Stimulated activated naive B cell treated with anti-CD40 and anti-IgM and Interleukin-4, amounts not matched to agents 10 μg/mL and 1 μg/mL and 100 μg/mL, for 72 hours (primary cell): ENCODE measurements at regions not wholly inside any gene's neighbourhood (a gene's known extent, or its start where the extent isn't known, plus 50 kb on each side); places are given as distances from the start of the nearest gene placed in this dataset.

ENCODE experiments used
- ATAC-seq, 2 donors: fragments of 150-1000 bp; cut with Tn5 transposase; replicated peaks; 2 replicates each; pipeline ENCODE4 v1.10.0; 2021; ENCODE audit warnings: moderate library complexity in 1 of 2
- DNase-seq: peaks from one replicate; pipeline ENCODE4 v3.0.0; 2021
- H3K27ac Mint-ChIP-seq: one replicate; pipeline ENCODE4 v1.8.0; 2022; ENCODE audit warnings: mild to moderate bottlenecking, mixed read lengths
- H3K27me3 Mint-ChIP-seq, 2 donors: one replicate each; pipeline ENCODE4 v1.8.0; 2022; ENCODE audit warnings: mixed read lengths in 2 of 2
- H3K36me3 Mint-ChIP-seq, 2 donors: one replicate each; pipeline ENCODE4 v1.8.0; 2022; ENCODE audit warnings: mixed read lengths in 2 of 2, mild to moderate bottlenecking in 1 of 2
- H3K4me1 Mint-ChIP-seq, 2 donors: one replicate each; pipeline ENCODE4 v1.8.0; 2022; ENCODE audit warnings: mixed read lengths in 2 of 2, mild to moderate bottlenecking in 1 of 2
- H3K4me3 Mint-ChIP-seq, 2 donors: one replicate each; pipeline ENCODE4 v1.8.0; 2022; ENCODE audit warnings: mild to moderate bottlenecking in 2 of 2, mixed read lengths in 2 of 2, moderate library complexity in 1 of 2
- H3K9me3 Mint-ChIP-seq, 2 donors: one replicate each; pipeline ENCODE4 v1.8.0; 2022; ENCODE audit warnings: mixed read lengths in 2 of 2, mild to moderate bottlenecking in 1 of 2

DNA sequence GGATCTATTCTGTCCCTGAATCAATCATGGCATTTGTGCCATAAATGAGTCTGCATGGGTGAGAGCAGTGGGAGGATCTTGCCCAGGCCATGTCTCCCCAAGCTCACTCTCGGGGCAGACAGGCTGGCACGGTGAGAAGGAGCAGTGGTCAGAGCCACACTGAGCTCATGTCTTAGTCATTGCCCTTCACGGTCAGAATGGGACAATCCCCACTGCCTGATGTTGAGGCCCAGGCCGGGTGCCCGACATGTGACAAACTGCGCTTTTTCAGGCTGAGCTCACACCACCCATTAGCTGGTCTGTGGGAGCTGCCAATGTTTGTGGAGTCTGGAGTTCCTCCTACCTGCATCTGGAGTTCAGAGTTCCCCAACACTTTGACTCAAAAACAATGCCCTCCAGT is 481.9 kb downstream of the COG6 start:
- Mint-ChIP-seq H3K27ac (no peak overlapping the region), H3K9me3 (no peaks in the 10 kb centered on the region), H3K4me3 (no peak overlapping the region), H3K4me1 (peaks cover 8 to 29% of the 10 kb centered on the region in 2 donors), H3K27me3 (no peaks in the 10 kb centered on the region), H3K36me3 (no peaks in the 10 kb centered on the region)
- ATAC-seq (peak; percentile 52 to 73), DNase-seq (no peak)

DNA sequence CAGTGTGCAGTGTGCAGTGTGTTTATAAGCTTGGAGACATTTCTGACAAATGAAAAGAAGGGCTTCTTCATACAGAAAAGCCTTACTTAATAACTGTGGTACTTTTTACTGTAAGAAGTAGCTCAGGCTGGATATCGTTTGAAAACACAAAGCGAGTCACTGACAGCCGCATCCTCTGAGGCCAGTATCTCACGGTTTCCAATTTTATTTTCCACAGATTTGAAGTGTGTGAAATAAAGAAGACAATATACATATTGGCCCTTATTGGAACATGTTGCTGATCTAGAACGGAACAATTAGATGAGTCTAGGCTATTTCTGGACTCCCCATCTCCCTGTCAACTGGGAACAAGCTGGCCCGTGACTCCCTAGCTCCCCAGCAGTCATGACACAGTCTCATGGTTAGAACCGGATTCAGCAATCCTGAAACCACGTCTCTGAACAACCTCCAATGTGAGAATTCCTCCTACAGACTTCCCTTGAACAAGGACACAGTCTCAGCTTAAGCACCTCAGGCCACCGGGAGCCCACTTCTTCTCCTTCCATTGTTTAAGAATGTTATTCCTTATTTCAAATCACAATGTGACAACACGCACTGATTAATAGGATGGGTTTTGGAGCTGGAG is 484.5 kb downstream of the COG6 start:
- no peaks in the 10 kb centered on the region for H3K9me3 Mint-ChIP-seq
- peaks cover 0 to 5% of the 10 kb centered on the region in 2 donors for H3K27me3 Mint-ChIP-seq
- ATAC-seq, result no peak
- DNase-seq, result no peak
- peaks cover 19 to 49% of the 10 kb centered on the region in 2 donors for H3K4me1 Mint-ChIP-seq
- no peaks in the 10 kb centered on the region for H3K36me3 Mint-ChIP-seq
- no peak overlapping the region for H3K4me3 Mint-ChIP-seq
- no peak overlapping the region for H3K27ac Mint-ChIP-seq

DNA sequence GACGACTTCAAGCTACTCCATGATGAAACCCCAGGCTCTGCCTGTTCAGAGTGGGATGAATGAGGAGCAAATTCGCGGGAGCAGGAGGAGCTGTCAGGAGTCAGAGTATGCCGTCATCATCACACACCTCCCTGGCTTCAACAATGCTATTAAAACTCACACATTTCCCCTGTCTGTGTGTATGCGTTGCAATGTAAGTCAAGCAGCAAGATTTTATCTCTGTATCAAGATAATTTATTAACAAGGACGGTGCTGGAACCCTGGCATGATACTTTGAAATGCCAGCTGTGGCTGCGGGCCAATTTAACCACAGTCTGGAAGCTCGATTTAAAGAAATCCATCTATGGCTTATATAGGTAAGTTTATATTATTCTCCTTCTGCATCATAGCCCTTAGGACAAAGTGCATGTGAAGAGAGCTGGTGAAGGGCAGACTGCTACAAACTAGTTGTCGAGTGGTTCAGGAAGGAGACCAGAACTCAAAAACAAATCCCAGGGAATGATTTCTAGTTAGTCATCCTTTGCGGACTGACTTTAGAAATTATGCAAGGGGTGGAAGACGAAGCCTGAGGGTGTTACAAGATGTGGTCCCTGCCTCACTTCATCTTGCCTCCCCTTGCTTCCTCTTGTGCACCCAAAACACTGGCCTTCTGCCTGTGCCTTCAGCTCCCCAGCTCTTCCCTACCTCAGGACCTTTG is 486.5 kb downstream of the COG6 start:
- Mint-ChIP-seq H3K27me3 (peaks cover 0 to 5% of the 10 kb centered on the region in 2 donors), H3K27ac (no peak overlapping the region), H3K4me1 (peaks cover 25 to 50% of the 10 kb centered on the region in 2 donors), H3K9me3 (no peaks in the 10 kb centered on the region), H3K4me3 (no peak overlapping the region), H3K36me3 (no peaks in the 10 kb centered on the region)
- no peak for ATAC-seq
- no peak for DNase-seq

DNA sequence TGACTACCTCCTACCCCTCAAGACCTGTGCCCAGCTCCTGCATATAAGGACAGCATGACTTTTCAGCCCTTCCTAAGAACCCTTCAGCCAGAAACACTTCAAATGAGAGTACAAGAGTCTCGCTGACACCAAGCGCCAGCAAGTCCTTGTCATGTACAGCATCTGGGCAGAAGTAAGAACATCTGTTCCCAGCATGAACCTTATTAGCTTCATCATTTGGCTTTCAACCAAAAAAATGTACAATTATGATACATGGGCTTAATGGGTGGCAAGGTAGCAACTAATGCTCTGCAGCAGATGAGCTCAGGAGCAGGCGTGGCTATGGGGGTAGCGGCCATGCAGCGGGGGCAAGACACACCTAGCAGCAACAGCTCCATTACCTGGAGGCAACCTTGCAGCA is 487.6 kb downstream of the COG6 start:
- no peaks in the 10 kb centered on the region for H3K36me3 Mint-ChIP-seq
- ATAC-seq (no peak), DNase-seq (no peak)
- H3K4me3 Mint-ChIP-seq, result no peak overlapping the region
- H3K27ac Mint-ChIP-seq, result peak overlapping the region; percentile 3
- H3K9me3 Mint-ChIP-seq, result no peaks in the 10 kb centered on the region
- H3K27me3 Mint-ChIP-seq, result peaks cover 0 to 5% of the 10 kb centered on the region in 2 donors
- H3K4me1 Mint-ChIP-seq, result peaks cover 26 to 55% of the 10 kb centered on the region in 2 donors

DNA sequence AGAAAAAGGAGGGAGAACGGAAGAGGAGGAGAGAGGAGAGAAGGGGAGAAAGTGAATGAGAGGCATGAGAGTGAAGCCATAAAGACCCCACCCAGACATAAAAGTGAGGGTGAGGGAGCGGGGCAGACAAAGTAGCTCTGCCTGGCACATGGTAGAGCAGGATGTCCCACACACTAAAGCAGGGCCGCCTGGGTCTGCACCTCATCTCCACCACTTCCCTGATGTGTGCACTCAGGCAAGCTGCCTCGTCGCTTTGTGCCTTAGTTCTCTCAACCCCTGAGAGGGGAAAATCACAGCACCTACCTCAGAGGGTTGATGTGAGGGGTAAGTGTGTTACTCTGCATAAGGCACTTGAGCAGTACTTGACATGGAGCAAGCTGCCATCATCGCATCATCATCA is 488.1 kb downstream of the COG6 start:
- H3K4me3 Mint-ChIP-seq, result no peak overlapping the region
- ATAC-seq (peak; percentile 51 to 55), DNase-seq (no peak)
- H3K27me3 Mint-ChIP-seq, result peaks cover 0 to 5% of the 10 kb centered on the region in 2 donors
- H3K4me1 Mint-ChIP-seq, result peaks cover 31 to 59% of the 10 kb centered on the region in 2 donors
- no peaks in the 10 kb centered on the region for H3K9me3 Mint-ChIP-seq
- H3K27ac Mint-ChIP-seq, result peak overlapping the region; percentile 3
- H3K36me3 Mint-ChIP-seq, result no peaks in the 10 kb centered on the region

DNA sequence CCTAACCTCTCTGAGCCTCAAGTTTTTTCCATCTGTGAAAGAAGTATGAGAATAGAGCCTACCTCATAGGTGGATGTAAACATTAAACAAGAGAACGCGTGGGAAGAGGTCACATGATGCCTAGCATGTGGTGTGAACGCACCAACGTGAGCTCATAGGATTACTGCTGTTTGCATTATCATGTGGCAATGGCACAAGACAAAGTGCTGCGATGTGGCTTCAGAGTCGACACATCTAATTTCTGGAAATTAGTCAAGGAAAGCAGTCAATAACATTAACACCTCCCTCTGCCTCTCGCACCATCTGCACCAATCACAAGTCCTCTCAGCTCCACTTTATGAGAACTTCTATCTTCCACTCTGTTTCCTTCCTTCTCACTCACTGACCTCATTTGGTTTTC is 489.7 kb downstream of the COG6 start:
- peaks cover 39 to 67% of the 10 kb centered on the region in 2 donors for H3K4me1 Mint-ChIP-seq
- peak overlapping the region; percentile 38 for H3K27ac Mint-ChIP-seq

DNA sequence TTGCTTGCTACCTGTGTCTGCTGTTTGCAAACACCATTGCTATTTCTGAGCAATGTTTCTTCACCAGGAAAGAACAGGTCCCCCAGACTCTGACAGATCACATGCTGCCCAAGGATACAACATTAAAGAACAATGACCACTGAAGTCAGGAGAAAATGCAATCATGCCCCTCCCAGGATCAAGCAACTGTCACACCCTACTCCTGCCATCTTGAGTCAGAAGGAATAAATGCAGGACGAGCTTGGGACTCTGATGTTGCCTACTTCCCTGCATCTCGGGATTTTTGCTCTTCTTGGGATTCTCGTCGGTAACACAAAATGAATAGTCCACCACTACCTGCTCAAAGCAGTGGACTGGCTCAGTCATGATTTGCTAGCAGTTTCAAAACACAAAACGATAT is 490.6 kb downstream of the COG6 start:
- ATAC-seq (no peak), DNase-seq (no peak)
- H3K4me1 Mint-ChIP-seq, result peaks cover 39 to 67% of the 10 kb centered on the region in 2 donors
- no peaks in the 10 kb centered on the region for H3K36me3 Mint-ChIP-seq
- H3K9me3 Mint-ChIP-seq, result peaks cover 0 to 2% of the 10 kb centered on the region in 2 donors
- no peak overlapping the region for H3K4me3 Mint-ChIP-seq
- peaks cover 0 to 5% of the 10 kb centered on the region in 2 donors for H3K27me3 Mint-ChIP-seq
- no peak overlapping the region for H3K27ac Mint-ChIP-seq

More for the DNA sequence above, 489.7 kb downstream of the COG6 start:
- H3K27me3 Mint-ChIP-seq, result peaks cover 0 to 5% of the 10 kb centered on the region in 2 donors
- H3K4me3 Mint-ChIP-seq, result no peak overlapping the region
- ATAC-seq (no peak), DNase-seq (no peak)
- no peaks in the 10 kb centered on the region for H3K36me3 Mint-ChIP-seq
- H3K9me3 Mint-ChIP-seq, result no peaks in the 10 kb centered on the region

DNA sequence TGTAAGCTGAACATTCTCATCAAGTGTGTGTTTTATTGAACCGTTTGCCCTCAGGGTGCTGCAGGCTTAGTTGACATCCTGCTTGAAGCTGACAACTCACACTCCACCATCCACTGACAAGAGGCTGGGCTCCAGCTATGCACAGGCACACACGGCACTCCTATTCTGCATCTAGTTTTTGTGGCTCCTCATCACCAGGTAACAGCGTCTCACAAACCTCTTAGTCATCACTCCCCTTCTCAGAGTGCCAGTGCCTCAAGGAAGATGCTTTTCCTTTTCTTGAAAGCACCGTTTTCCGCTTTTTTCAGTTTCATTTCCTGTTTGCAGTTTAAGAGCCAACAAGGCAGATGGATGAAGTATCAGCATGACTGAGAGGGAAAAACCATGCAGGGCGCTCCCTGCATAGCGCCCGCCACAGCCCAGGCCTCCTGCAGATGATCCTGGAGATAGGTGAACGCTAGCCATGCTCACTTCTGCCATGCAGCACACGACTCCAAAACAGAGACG is 491.2 kb downstream of the COG6 start:
- peaks cover 0 to 5% of the 10 kb centered on the region in 2 donors for H3K27me3 Mint-ChIP-seq
- H3K27ac Mint-ChIP-seq, result peak overlapping the region; percentile 59

DNA sequence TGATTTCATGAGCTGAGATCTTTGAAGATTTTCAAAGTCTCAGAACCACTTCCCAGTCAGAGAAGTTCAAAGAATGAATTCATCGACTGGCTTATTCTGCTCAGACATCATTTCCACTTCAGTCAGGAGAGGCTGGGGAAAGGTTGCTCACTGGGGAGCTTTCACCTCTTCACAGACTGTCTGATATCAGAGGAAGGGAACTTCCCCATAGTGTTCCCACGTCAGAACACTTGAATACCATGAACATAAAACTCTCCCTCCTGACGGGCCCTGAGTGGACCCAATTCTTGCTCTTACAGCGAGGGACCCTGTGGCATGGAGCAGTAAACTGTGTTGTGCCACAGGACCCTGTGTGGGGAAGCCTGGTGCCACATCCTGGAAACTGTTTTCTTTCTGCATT is 492.6 kb downstream of the COG6 start:
- DNase-seq, result peak; percentile 41
- H3K4me3 Mint-ChIP-seq, result peak overlapping the region in 1 of 2 donors; percentile 14
- peak overlapping the region; percentile 91 for H3K27ac Mint-ChIP-seq
- H3K36me3 Mint-ChIP-seq, result peaks cover 0 to 1% of the 10 kb centered on the region in 2 donors
- ATAC-seq, result peak; percentile 87
- H3K27me3 Mint-ChIP-seq, result peaks cover 0 to 5% of the 10 kb centered on the region in 2 donors
- peaks cover 41 to 66% of the 10 kb centered on the region in 2 donors for H3K4me1 Mint-ChIP-seq
- H3K9me3 Mint-ChIP-seq, result peaks cover 0 to 2% of the 10 kb centered on the region in 2 donors

More for the DNA sequence above, 491.2 kb downstream of the COG6 start:
- H3K9me3 Mint-ChIP-seq, result peaks cover 0 to 2% of the 10 kb centered on the region in 2 donors
- ATAC-seq, result peak; percentile 34 to 54
- DNase-seq, result no peak
- peaks cover 39 to 66% of the 10 kb centered on the region in 2 donors for H3K4me1 Mint-ChIP-seq
- no peak overlapping the region for H3K4me3 Mint-ChIP-seq
- no peaks in the 10 kb centered on the region for H3K36me3 Mint-ChIP-seq

DNA sequence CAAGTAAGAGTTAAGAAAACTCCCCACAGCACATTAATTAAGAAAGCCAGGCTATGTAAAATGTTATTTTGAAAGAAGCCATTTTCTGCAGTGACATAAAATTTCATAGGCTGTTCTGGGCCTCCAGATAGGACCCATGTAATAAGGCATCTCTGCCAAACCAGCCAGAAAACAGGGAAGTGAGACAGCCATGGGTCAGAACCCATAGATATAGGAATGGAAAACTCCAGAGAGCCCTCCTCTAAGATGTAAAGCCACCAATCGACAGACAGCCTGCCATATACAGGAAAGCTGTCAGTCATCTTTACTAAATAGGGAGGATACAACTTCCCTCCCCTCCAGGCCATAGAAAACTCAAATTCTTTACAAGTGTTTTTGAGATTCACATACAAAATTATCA is 493.3 kb downstream of the COG6 start:
- peaks cover 0 to 5% of the 10 kb centered on the region in 2 donors for H3K27me3 Mint-ChIP-seq
- H3K4me3 Mint-ChIP-seq, result no peak overlapping the region
- peaks cover 38 to 64% of the 10 kb centered on the region in 2 donors for H3K4me1 Mint-ChIP-seq
- H3K27ac Mint-ChIP-seq, result peak overlapping the region; percentile 91
- peaks cover 0 to 1% of the 10 kb centered on the region in 2 donors for H3K36me3 Mint-ChIP-seq
- peaks cover 0 to 2% of the 10 kb centered on the region in 2 donors for H3K9me3 Mint-ChIP-seq
- peak; percentile 72 to 75 for ATAC-seq
- DNase-seq, result no peak

DNA sequence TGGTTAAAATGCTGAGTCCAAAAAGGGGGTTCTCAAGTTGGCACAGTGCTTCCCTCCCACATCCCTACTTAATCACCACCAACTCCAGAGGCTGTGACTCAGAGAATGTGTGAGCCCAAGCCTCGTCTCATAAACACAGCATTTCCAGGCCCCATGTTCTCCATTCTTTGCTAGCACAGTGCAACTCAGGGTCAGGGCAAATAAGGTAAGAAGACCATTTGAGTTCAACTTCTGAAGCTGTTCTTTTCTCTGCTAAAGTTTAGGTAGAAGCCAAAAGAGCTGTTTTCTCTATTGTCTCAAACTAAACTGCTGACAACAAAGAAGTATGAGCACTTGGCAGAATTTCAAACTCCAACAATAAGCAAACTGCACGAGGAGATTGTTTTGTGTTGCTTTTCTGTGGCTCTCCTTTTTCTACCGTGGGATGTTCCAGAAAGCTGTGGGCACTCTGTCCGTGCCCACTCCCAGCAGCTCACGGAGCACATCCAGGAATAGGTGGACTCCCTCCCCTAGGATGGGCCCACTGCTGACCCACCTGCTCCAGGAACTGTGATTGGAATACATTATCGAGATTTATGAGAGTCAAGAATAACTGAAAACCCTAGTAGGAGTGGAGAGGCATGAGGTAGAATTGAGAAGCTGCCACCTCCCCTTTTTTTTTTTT is 494.3 kb downstream of the COG6 start:
- DNase-seq, result no peak
- Mint-ChIP-seq H3K4me1 (peaks cover 36 to 55% of the 10 kb centered on the region in 2 donors), H3K4me3 (no peak overlapping the region), H3K27ac (peak overlapping the region; percentile 71), H3K9me3 (peaks cover 0 to 2% of the 10 kb centered on the region in 2 donors), H3K36me3 (peaks cover 0 to 1% of the 10 kb centered on the region in 2 donors), H3K27me3 (no peaks in the 10 kb centered on the region)
- no peak for ATAC-seq

DNA sequence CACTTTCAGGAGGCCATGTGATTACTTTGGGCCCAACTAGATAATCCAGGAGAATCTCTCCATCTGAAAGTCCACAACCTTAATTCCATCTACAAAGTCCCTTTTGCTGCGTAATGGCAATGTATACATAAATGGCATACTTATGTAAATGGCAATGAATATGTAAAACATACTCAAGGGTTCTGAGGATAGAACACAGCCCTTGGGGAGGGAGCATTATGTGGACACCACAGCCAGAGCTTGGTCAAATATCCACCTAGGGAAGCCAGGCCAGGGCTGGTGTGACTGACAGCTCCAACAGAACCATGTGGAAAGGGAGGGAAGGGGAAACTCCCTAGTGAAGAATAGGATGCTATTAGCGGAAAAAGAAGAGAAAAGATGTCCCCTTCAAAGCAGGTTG is 496.2 kb downstream of the COG6 start:
- peaks cover 0 to 2% of the 10 kb centered on the region in 2 donors for H3K9me3 Mint-ChIP-seq
- H3K4me3 Mint-ChIP-seq, result no peak overlapping the region
- DNase-seq (no peak), ATAC-seq (no peak)
- no peaks in the 10 kb centered on the region for H3K27me3 Mint-ChIP-seq
- H3K36me3 Mint-ChIP-seq, result peaks cover 0 to 1% of the 10 kb centered on the region in 2 donors
- H3K4me1 Mint-ChIP-seq, result peaks cover 28 to 48% of the 10 kb centered on the region in 2 donors
- H3K27ac Mint-ChIP-seq, result no peak overlapping the region

DNA sequence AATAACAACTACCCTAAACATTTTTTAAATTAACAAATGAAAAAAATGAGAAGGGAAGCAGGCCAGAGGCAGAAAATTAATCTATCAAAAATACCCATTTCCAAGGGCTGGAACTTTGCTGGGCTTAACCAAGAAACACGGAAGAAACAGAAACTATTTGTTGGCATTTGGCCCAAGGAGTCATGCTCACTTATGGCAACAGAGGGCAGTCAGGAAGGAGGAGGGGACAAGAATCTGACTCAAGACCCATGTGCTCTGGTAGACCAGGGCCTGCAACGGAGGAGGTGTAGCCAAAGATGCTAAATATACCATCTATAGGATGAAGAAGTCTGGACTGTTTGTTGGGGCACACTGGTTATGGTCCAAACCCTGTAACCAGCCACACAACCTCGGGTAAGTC is 496.7 kb downstream of the COG6 start:
- ATAC-seq (no peak), DNase-seq (no peak)
- H3K4me3 Mint-ChIP-seq, result no peak overlapping the region
- H3K27ac Mint-ChIP-seq, result no peak overlapping the region
- H3K9me3 Mint-ChIP-seq, result peaks cover 0 to 2% of the 10 kb centered on the region in 2 donors
- H3K36me3 Mint-ChIP-seq, result peaks cover 0 to 1% of the 10 kb centered on the region in 2 donors
- no peaks in the 10 kb centered on the region for H3K27me3 Mint-ChIP-seq
- H3K4me1 Mint-ChIP-seq, result peaks cover 25 to 43% of the 10 kb centered on the region in 2 donors

DNA sequence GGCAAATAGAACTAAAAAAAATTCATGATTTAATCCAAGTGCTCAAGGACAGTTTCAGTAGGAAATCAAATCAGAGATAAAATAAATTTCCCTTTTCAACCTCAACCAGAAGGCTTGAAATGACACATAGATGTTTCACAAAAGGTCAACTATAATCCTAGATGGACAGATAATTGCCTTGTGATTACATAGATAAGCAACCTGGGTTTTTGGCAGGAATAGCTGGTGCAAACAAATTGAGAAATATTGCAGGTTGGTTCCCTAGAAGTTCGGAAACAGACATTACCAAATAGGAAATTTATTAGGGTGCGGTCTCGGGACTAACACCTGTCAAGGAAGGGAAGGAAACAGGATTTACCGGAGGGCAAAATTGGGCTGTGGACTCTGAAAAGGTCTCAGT is 497.5 kb downstream of the COG6 start:
- DNase-seq, result no peak

More for the DNA sequence above, 497.5 kb downstream of the COG6 start:
- Mint-ChIP-seq H3K27ac (no peak overlapping the region), H3K27me3 (no peaks in the 10 kb centered on the region), H3K4me1 (peaks cover 21 to 37% of the 10 kb centered on the region in 2 donors), H3K36me3 (peaks cover 0 to 1% of the 10 kb centered on the region in 2 donors), H3K4me3 (no peak overlapping the region), H3K9me3 (peaks cover 0 to 2% of the 10 kb centered on the region in 2 donors)
- ATAC-seq, result no peak
